ENCODE measurements at regions not wholly inside any gene's neighbourhood (a gene's known extent, or its start where the extent isn't known, plus 50 kb on each side); places are given as distances from the start of the nearest gene placed in this dataset.
"Not testable (repeated sequence)": the region's sequence is repeated elsewhere in the genome, so short reads cannot be mapped to it uniquely, and the experiment has no call there.

GRCh38 chr15:31718625-31719024, 311.7 kb upstream of the CHRNA7 start:
- ATAC-seq; CTCF ChIA-PET; H3K4me3 ChIP-seq; H3K4me2 ChIP-seq; H3K27ac ChIP-seq; H3K4me1 ChIP-seq; H3K9me3 ChIP-seq; DNase-seq (ENCODE audit: low read depth in 1 of 2, low spot score in 1 of 2); POLR2A ChIA-PET: not testable (repeated sequence)
- no CpG with 5 or more reads among the region's 1 CpG for WGBS (ENCODE audit: missing lambda C conversion rate)
- peak; percentile 88 for FAIRE-seq

GRCh38 chr15:31719396-31720022, 310.8 kb upstream of the CHRNA7 start:
- H3K4me3 ChIP-seq; ATAC-seq; H3K4me2 ChIP-seq; DNase-seq (ENCODE audit: low read depth in 1 of 2, low spot score in 1 of 2); FAIRE-seq; POLR2A ChIA-PET; H3K4me1 ChIP-seq; H3K27ac ChIP-seq; CTCF ChIA-PET; H3K9me3 ChIP-seq: not testable (repeated sequence)
- 11% methylated on average over 7 of the region's 7 CpGs for WGBS (ENCODE audit: missing lambda C conversion rate)

- H3K27ac ChIP-seq; POLR2A ChIA-PET; H3K4me1 ChIP-seq; ATAC-seq; H3K4me2 ChIP-seq; DNase-seq (ENCODE audit: low read depth in 1 of 2, low spot score in 1 of 2); FAIRE-seq; CTCF ChIA-PET; H3K4me3 ChIP-seq; H3K9me3 ChIP-seq: not testable (repeated sequence)
- 65% methylated on average over 10 of the region's 10 CpGs for WGBS (ENCODE audit: missing lambda C conversion rate)
Observed at GRCh38 chr15:31723019-31723418, 307.3 kb upstream of the CHRNA7 start.

- H3K9me3 ChIP-seq; POLR2A ChIA-PET; FAIRE-seq; CTCF ChIA-PET; H3K4me1 ChIP-seq; ATAC-seq; H3K4me2 ChIP-seq; H3K4me3 ChIP-seq; H3K27ac ChIP-seq; DNase-seq (ENCODE audit: low read depth in 1 of 2, low spot score in 1 of 2): not testable (repeated sequence)
- 30% methylated on average over 5 of the region's 5 CpGs for WGBS (ENCODE audit: missing lambda C conversion rate)
Observed at GRCh38 chr15:31724903-31725302, 305.4 kb upstream of the CHRNA7 start.

- H3K4me2 ChIP-seq; H3K27ac ChIP-seq; CTCF ChIA-PET; ATAC-seq; POLR2A ChIA-PET; H3K4me1 ChIP-seq; H3K4me3 ChIP-seq; H3K9me3 ChIP-seq; DNase-seq (ENCODE audit: low read depth in 1 of 2, low spot score in 1 of 2); FAIRE-seq: not testable (repeated sequence)
- 41% methylated on average over 3 of the region's 3 CpGs for WGBS (ENCODE audit: missing lambda C conversion rate)
Observed at GRCh38 chr15:31725619-31726018, 304.7 kb upstream of the CHRNA7 start.

GRCh38 chr15:31727612-31728011, 302.7 kb upstream of the CHRNA7 start:
- DNase-seq (ENCODE audit: low read depth in 1 of 2, low spot score in 1 of 2) (no peak), ATAC-seq (no peak), FAIRE-seq (no peak)
- H3K9me3 ChIP-seq: no peaks in the 10 kb centered on the region
- ChIA-PET CTCF (no interaction called here), POLR2A (no interaction called here)
- no peak for TF ChIP-seq ATOH8 (CRISPR knock-in tag; IDR thresholded peaks at IDR 0.05; ENCODE audit: low read depth)
- no peak for TF ChIP-seq JUNB (IDR thresholded peaks at IDR 0.05)
- no peak for TF ChIP-seq NFE2L2 (conservative IDR thresholded peaks at IDR 0.05; ENCODE audit: low read length)
- TF ChIP-seq NR3C1 (IDR thresholded peaks at IDR 0.05): no peak
- no peak for TF ChIP-seq ELK1 (IDR thresholded peaks at IDR 0.05; ENCODE audit: low read depth, low read length)
- no peak for TF ChIP-seq BHLHE40 (IDR thresholded peaks at IDR 0.05; ENCODE audit: low read depth, low read length)
- TF ChIP-seq KDM1A (IDR thresholded peaks at IDR 0.05; ENCODE audit: low read depth): no peak
- no peak for TF ChIP-seq HOXB13 (CRISPR knock-in tag; IDR thresholded peaks at IDR 0.05; ENCODE audit: low read depth)
- TF ChIP-seq SMC3 (IDR thresholded peaks at IDR 0.05): no peak
- TF ChIP-seq E2F6 (IDR thresholded peaks at IDR 0.05; ENCODE audit: borderline replicate concordance, low read depth): no peak
- no peak overlapping the region for H3K4me3 ChIP-seq
- 38% methylated on average over 3 of the region's 3 CpGs for WGBS (ENCODE audit: missing lambda C conversion rate)
- no peaks in the 10 kb centered on the region for H3K4me1 ChIP-seq
- no peak overlapping the region for H3K27ac ChIP-seq
- no peak overlapping the region for H3K4me2 ChIP-seq

All from A549 (cell line).